Activated CD8-positive, alpha-beta memory T cell treated with anti-CD3 and anti-CD28 coated beads for 36 hours (primary cell): ENCODE measurements at regions not wholly inside any gene's neighbourhood (a gene's known extent, or its start where the extent isn't known, plus 50 kb on each side); places are given as distances from the start of the nearest gene placed in this dataset.
"Not testable (repeated sequence)": the region's sequence is repeated elsewhere in the genome, so short reads cannot be mapped to it uniquely, and the experiment has no call there.

Experiments
- CTCF ChIA-PET: fragments of 350-600 bp; sonication (Branson Sonifier 250); formaldehyde crosslinking; loops from one replicate; lab custom pipeline; 2021; ENCODE audit warnings: antibody characterized with exemption; lab: Charles Lee
- POLR2A ChIA-PET: fragments of 350-600 bp; sonication (Branson Sonifier 250); formaldehyde crosslinking; loops from one replicate; lab custom pipeline; 2021; ENCODE audit warnings: antibody characterized with exemption; lab: Charles Lee

- ChIA-PET CTCF (no interaction called here), POLR2A (no interaction called here)
Observed at GRCh38 chr2:105489168-105489878, 90.5 kb upstream of the FHL2 start.

- CTCF ChIA-PET = no interaction called here
Observed at GRCh38 chr2:105488285-105488684, 89.4 kb upstream of the FHL2 start.

GRCh38 chr2:105487142-105488069 lies 88.6 kb upstream of the FHL2 start:
- CTCF ChIA-PET = no interaction called here
- POLR2A ChIA-PET = no interaction called here

More at GRCh38 chr2:105488285-105488684, 89.4 kb upstream of the FHL2 start:
- POLR2A ChIA-PET = no interaction called here

GRCh38 chr2:105486762-105487141 lies 87.9 kb upstream of the FHL2 start:
- CTCF ChIA-PET = no interaction called here

GRCh38 chr2:105478670-105479069 lies 79.8 kb upstream of the FHL2 start:
- POLR2A ChIA-PET = no interaction called here
- CTCF ChIA-PET = no interaction called here

More at GRCh38 chr2:105486762-105487141, 87.9 kb upstream of the FHL2 start:
- POLR2A ChIA-PET = no interaction called here

GRCh38 chr2:105477050-105477620 lies 78.3 kb upstream of the FHL2 start:
- POLR2A ChIA-PET, CTCF ChIA-PET: not testable (repeated sequence)

GRCh38 chr2:105473011-105473410 lies 74.2 kb upstream of the FHL2 start:
- CTCF ChIA-PET = no interaction called here
- POLR2A ChIA-PET = no interaction called here

GRCh38 chr2:105470979-105471378 lies 72.1 kb upstream of the FHL2 start:
- ChIA-PET POLR2A (no interaction called here), CTCF (no interaction called here)

- ChIA-PET CTCF (no interaction called here), POLR2A (no interaction called here)
Observed at GRCh38 chr2:105469781-105470180, 70.9 kb upstream of the FHL2 start.

GRCh38 chr2:105468582-105469042 lies 69.8 kb upstream of the FHL2 start:
- CTCF ChIA-PET = no interaction called here

GRCh38 chr2:105464325-105464724 lies 65.5 kb upstream of the FHL2 start:
- CTCF ChIA-PET = no interaction called here
- POLR2A ChIA-PET = no interaction called here

More at GRCh38 chr2:105468582-105469042, 69.8 kb upstream of the FHL2 start:
- POLR2A ChIA-PET = no interaction called here

- CTCF ChIA-PET = interaction anchor here (0.5 to 0.7 kb wide), 2 partner anchors 36 to 60 kb away, joined by 3 to 4 read pairs; no protein-coding TSS in a partner anchor
- POLR2A ChIA-PET = no interaction called here
Observed at GRCh38 chr2:105460048-105460732, 61.3 kb upstream of the FHL2 start.

GRCh38 chr2:105458076-105458475 lies 59.2 kb upstream of the FHL2 start:
- ChIA-PET POLR2A (no interaction called here), CTCF (no interaction called here)

- ChIA-PET CTCF (no interaction called here), POLR2A (no interaction called here)
Observed at GRCh38 chr2:105455488-105456003, 56.7 kb upstream of the FHL2 start.

GRCh38 chr2:105454801-105455485 lies 56.1 kb upstream of the FHL2 start:
- ChIA-PET POLR2A (no interaction called here), CTCF (no interaction called here)

GRCh38 chr2:105451571-105452166 lies 52.8 kb upstream of the FHL2 start:
- ChIA-PET CTCF (no interaction called here), POLR2A (no interaction called here)

GRCh38 chr2:105450471-105450870 lies 51.6 kb upstream of the FHL2 start:
- ChIA-PET POLR2A (no interaction called here), CTCF (no interaction called here)

- ChIA-PET CTCF (no interaction called here), POLR2A (no interaction called here)
Observed at GRCh38 chr2:105449076-105449475, 50.2 kb upstream of the FHL2 start.
